Karpas-422 (cell line): ENCODE measurements at regions not wholly inside any gene's neighbourhood (a gene's known extent, or its start where the extent isn't known, plus 50 kb on each side); places are given as distances from the start of the nearest gene placed in this dataset.
"Not testable (repeated sequence)": the region's sequence is repeated elsewhere in the genome, so short reads cannot be mapped to it uniquely, and the experiment has no call there.

Experiments used
- DNase-seq: peaks from one replicate; pipeline ENCODE4 v3.0.0-alpha.2; 2015
- H2AFZ ChIP-seq: fragments of 200-600 bp; sonication (generic); 2 replicates; pipeline ENCODE4 v1.6.1; 2014; ENCODE audit warnings: antibody characterized with exemption, low read length, mixed read lengths
- H3K27ac ChIP-seq: fragments of 200-600 bp; sonication (generic); 2 replicates; pipeline ENCODE4 v1.5.1; 2014; ENCODE audit warnings: mild to moderate bottlenecking, low read length, moderate library complexity
- H3K27me3 ChIP-seq: fragments of 200-600 bp; sonication (generic); 2 replicates; pipeline ENCODE4 v1.6.1; 2014; ENCODE audit warnings: low read length, mixed read lengths
- H3K36me3 ChIP-seq: fragments of 200-600 bp; sonication (generic); 2 replicates; pipeline ENCODE4 v1.6.1; 2014; ENCODE audit warnings: low read length, mixed read lengths; ENCODE audit not compliant: insufficient read depth
- H3K4me1 ChIP-seq: fragments of 200-600 bp; sonication (generic); 2 replicates; pipeline ENCODE4 v1.6.1; 2014; ENCODE audit warnings: mild to moderate bottlenecking, low read length, mixed read lengths
- H3K4me2 ChIP-seq: fragments of 200-600 bp; sonication (generic); 2 replicates; pipeline ENCODE4 v1.6.1; 2014; ENCODE audit warnings: low read length, low read depth, mild to moderate bottlenecking; ENCODE audit not compliant: poor library complexity, severe bottlenecking
- H3K4me3 ChIP-seq: fragments of 200-600 bp; sonication (generic); 2 replicates; pipeline ENCODE4 v1.5.1; 2014; ENCODE audit warnings: mild to moderate bottlenecking, antibody characterized with exemption, low read length, mixed read lengths
- H3K79me2 ChIP-seq: fragments of 200-600 bp; sonication (generic); 2 replicates; pipeline ENCODE4 v1.6.1; 2014; ENCODE audit warnings: mild to moderate bottlenecking, low read length, mixed read lengths
- H3K9ac ChIP-seq: fragments of 200-600 bp; sonication (generic); 2 replicates; pipeline ENCODE4 v1.6.0; 2014; ENCODE audit warnings: low read length
- H3K9me2 ChIP-seq: fragments of 200-600 bp; sonication (generic), shearing (Covaris generic); replicated peaks from 2 replicates; pipeline ENCODE4 v1.6.0; 2014; ENCODE audit warnings: mild to moderate bottlenecking, low read length, moderate library complexity; ENCODE audit not compliant: insufficient read depth
- H3K9me3 ChIP-seq: fragments of 300-700, 200-600 bp; sonication (generic); 2 replicates; pipeline ENCODE4 v1.6.1; 2014; ENCODE audit warnings: low read length, mixed read lengths
- H4K20me1 ChIP-seq: fragments of 200-600 bp; sonication (generic); 2 replicates; pipeline ENCODE4 v1.6.1; 2014; ENCODE audit warnings: mild to moderate bottlenecking, antibody characterized with exemption, low read length, low read depth; ENCODE audit not compliant: insufficient read depth

DNA sequence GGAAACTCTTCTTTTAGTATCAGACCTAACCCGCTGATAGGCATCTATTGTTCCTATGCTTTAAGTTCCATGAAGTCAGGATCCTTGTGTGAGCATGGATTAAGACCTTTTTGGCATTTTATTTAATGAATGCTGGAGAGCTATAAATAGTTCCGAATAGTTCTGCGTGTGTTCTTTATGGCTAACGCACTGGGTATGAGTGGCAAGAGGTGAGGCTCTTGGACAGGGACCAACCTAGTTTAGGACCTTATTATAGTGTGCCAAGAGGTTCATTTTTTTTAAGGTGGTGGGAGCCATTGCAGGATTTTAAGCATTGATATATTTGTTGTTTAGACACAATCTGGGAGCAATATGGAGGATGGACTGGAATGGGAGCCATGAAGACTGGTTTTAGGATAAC lies 71.8 kb downstream of the KPNA2 start:
- Histone ChIP-seq H4K20me1 (no peaks in the 10 kb centered on the region), H3K4me2 (no peak overlapping the region), H3K9me3 (no peaks in the 10 kb centered on the region), H3K9me2 (no peaks in the 10 kb centered on the region), H3K4me1 (peaks cover 17% of the 10 kb centered on the region), H3K36me3 (peaks cover 15% of the 10 kb centered on the region), H3K4me3 (no peak overlapping the region), H2AFZ (no peak overlapping the region), H3K79me2 (peaks cover 90% of the 10 kb centered on the region), H3K9ac (no peak overlapping the region), H3K27ac (no peak overlapping the region), H3K27me3 (no peaks in the 10 kb centered on the region)
- no peak for DNase-seq

DNA sequence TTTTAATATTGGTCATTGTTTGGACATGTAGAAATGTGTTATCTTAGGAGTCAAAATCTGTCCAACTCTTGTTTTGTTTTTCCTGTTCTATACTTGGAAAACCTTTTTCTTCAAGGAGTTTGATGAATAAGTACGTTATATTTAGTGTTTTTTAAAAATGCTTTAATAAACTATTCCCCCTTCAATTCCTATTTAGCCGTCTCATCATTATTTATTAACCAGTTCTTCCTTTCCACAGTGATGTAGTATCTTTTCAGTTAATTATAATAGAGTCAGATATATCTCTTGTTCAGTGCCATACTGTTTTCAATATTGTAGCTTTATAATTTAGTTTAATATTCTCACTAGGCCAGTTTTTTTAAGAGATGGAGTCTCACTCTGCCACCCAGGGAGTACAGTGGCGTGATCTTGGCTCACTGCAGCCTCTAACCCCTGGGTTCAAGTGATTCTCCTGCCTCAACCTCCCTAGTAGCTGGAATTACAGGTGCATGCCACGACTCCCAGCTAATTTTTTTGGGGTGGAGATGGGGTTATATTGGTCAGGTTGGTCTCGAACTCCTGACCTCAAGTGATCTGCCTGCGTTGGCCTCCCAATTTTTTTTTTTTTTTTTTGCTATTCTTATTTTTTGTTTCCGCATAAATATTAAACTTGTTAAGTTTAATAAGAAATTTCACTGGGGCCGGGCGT lies 72.9 kb downstream of the KPNA2 start:
- Histone ChIP-seq H3K4me3 (no peak overlapping the region), H3K9me2 (no peaks in the 10 kb centered on the region), H3K36me3 (peaks cover 15% of the 10 kb centered on the region), H4K20me1 (no peaks in the 10 kb centered on the region), H3K4me2 (no peak overlapping the region), H3K9ac (no peak overlapping the region), H3K79me2 (peaks cover 89% of the 10 kb centered on the region), H3K27me3 (no peaks in the 10 kb centered on the region), H3K4me1 (peaks cover 8% of the 10 kb centered on the region), H3K27ac (no peak overlapping the region), H3K9me3 (no peaks in the 10 kb centered on the region), H2AFZ (no peak overlapping the region)
- no peak for DNase-seq

DNA sequence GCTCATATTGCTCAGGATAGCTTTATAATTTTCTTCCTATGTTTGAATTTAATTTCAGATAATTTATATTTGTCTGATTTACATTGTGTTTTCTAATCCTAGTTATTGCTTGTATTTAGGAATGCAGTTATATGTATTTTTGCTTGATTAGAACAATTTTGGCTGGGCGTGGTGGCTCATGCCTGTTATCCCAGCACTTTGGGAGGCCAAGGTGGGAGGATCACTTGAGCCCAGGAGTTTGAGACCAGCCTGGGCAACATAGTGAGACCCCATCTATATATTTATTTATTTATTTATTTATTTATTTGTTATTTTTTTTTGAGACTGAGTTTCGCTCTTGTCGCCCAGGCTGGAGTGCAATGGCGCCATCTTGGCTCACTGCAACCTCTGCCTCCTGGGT lies 73.9 kb downstream of the KPNA2 start:
- not testable (repeated sequence) for H3K9me3 ChIP-seq, H3K9ac ChIP-seq, H3K4me2 ChIP-seq, H3K4me3 ChIP-seq, H4K20me1 ChIP-seq, H3K27ac ChIP-seq, H3K27me3 ChIP-seq, H3K9me2 ChIP-seq, H2AFZ ChIP-seq, H3K4me1 ChIP-seq, DNase-seq
- Histone ChIP-seq H3K36me3 (peaks cover 20% of the 10 kb centered on the region), H3K79me2 (peaks cover 87% of the 10 kb centered on the region)

DNA sequence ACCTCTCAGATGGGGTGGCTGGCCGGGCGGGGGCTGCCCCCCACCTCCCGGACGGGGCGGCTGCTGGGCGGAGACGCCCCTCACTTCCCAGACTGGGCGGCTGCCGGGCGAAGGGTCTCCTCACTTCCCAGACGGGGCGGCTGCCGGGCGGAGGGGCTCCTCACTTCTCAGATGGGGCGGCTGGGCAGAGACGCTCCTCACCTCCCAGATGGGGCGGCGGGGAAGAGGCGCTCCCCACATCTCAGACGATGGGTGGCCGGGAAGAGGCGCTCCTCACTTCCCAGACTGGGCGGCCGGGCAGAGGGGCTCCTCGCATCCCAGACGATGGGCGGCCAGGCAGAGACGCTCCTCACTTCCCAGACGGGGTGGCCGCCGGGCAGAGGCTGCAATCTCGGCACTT lies 80.7 kb downstream of the KPNA2 start:
- not testable (repeated sequence) for H3K4me3 ChIP-seq, H3K4me1 ChIP-seq, H2AFZ ChIP-seq, H4K20me1 ChIP-seq, H3K9me3 ChIP-seq, DNase-seq, H3K9me2 ChIP-seq, H3K27ac ChIP-seq, H3K9ac ChIP-seq, H3K27me3 ChIP-seq, H3K4me2 ChIP-seq
- Histone ChIP-seq H3K36me3 (peaks cover 15% of the 10 kb centered on the region), H3K79me2 (peaks cover 29% of the 10 kb centered on the region)

DNA sequence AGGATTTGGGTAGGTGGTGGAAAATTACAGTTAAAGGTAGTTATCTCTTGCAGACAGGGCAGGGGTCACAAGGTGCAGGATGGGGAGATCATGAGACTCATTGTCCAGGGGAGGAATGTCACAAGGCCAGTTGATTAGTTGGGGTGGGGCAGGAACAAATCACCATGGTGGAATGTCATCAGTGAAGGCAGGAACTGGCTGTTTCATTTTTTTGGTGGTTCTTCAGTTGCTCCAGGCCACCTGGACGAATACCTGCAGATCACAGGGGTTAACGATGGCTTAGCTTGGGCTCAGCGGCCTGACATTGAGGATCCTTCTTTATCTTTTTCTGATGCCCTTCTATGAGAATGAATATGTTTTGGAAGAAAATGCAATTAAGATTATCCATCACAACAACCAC lies 87.1 kb downstream of the KPNA2 start:
- Histone ChIP-seq H3K9me3 (no peaks in the 10 kb centered on the region), H2AFZ (no peak overlapping the region), H3K9ac (no peak overlapping the region), H3K79me2 (no peaks in the 10 kb centered on the region), H3K27me3 (no peaks in the 10 kb centered on the region), H3K4me1 (peaks cover 19% of the 10 kb centered on the region), H3K4me2 (no peak overlapping the region), H3K27ac (no peak overlapping the region), H3K36me3 (peaks cover 9% of the 10 kb centered on the region), H3K4me3 (no peak overlapping the region), H4K20me1 (no peaks in the 10 kb centered on the region), H3K9me2 (no peaks in the 10 kb centered on the region)
- DNase-seq = no peak

DNA sequence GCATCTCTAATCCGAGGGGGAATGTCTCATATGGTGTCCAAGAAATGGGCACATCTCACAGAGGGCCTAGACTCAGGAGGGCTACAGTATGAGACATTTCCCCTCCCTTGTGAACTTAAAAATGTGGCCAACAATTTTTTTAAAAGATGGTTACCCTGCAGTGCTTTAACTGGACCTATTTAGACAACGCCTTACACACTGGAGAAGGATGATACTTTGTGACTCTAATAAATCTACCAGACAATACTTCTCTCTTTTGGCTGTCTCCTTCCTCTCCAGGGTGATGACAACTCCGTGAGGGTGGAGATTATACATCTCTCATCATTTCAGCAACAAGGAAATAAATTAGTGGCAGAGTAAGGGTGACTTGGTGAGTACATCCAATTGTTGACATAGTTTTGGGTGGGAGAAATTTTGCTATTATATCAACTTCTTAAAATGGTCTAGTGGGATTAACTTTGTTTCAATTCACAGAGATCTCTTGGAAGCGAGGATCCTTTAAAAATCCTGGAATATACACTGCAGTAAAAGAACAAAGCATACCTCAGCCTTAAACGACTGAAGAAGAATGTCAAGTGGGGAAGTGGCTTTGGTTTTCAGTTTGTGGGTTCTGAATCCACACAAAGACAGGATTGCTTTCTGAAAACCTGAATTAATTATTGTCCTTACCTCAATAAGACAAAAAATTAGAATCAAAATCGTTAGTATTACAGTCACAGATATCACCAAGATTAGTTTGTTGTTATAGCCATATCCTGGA lies 89.8 kb downstream of the KPNA2 start:
- Histone ChIP-seq H3K9me2 (no peaks in the 10 kb centered on the region), H3K27ac (no peak overlapping the region), H3K9ac (no peak overlapping the region), H3K79me2 (no peaks in the 10 kb centered on the region), H3K9me3 (no peaks in the 10 kb centered on the region), H3K36me3 (0 out of 2 replicates have a peak, but pooled peaks cover 4% of the 10 kb centered on the region), H3K4me2 (no peak overlapping the region), H3K4me1 (peaks cover 19% of the 10 kb centered on the region), H3K27me3 (no peaks in the 10 kb centered on the region), H4K20me1 (no peaks in the 10 kb centered on the region), H3K4me3 (no peak overlapping the region), H2AFZ (no peak overlapping the region)
- no peak for DNase-seq

DNA sequence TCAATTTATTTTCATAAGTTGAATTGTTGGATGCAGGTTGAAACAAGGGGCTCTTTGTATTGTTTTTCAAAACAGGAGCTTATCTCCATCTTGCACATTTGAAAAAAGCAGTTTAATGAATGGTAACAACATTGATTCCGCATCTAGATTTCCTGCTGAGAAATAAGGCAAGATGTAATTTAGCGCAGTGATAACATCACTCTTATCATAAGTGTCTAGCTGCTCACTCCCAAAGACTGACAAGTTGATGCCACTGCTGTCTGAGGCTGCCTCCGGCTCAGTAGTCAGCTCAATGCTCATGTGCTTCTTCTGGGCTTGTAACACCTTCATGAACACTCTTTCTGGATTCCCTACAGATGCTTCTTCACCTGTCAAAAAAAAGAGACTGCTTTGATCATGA lies 92.4 kb downstream of the KPNA2 start:
- peaks cover 17% of the 10 kb centered on the region for H3K4me1 ChIP-seq
- H3K4me2 ChIP-seq = no peak overlapping the region
- no peak for DNase-seq
- H3K4me3 ChIP-seq = no peak overlapping the region
- no peak overlapping the region for H3K9ac ChIP-seq
- 0 out of 2 replicates have a peak, but pooled peaks cover 3% of the 10 kb centered on the region for H3K36me3 ChIP-seq
- no peaks in the 10 kb centered on the region for H3K27me3 ChIP-seq
- no peak overlapping the region for H3K27ac ChIP-seq
- H3K9me3 ChIP-seq = no peaks in the 10 kb centered on the region
- no peaks in the 10 kb centered on the region for H3K79me2 ChIP-seq
- H4K20me1 ChIP-seq = no peaks in the 10 kb centered on the region
- H2AFZ ChIP-seq = no peak overlapping the region
- H3K9me2 ChIP-seq = no peaks in the 10 kb centered on the region

DNA sequence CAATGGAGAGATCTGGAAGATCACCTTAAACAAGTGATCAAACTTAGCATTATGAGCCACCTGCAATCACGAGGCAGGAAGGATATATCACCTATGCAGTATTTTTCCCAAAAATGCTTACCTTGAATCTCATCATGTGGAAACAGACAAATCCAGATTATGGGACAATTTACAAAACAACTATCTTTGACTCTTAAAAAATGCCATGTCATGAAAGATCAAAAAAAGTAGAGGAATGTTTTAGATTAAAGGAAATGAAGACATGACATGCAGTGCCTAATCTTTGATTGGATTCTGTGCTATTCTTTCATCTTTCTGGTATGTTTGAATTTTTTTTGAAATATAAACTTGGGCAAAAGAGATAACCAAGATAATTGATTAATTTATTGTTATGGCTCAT lies 95.9 kb downstream of the KPNA2 start:
- H3K9me2 ChIP-seq = no peaks in the 10 kb centered on the region
- no peak overlapping the region for H3K4me2 ChIP-seq
- no peak overlapping the region for H2AFZ ChIP-seq
- no peaks in the 10 kb centered on the region for H3K9me3 ChIP-seq
- H3K27me3 ChIP-seq = no peaks in the 10 kb centered on the region
- H3K9ac ChIP-seq = no peak overlapping the region
- H3K4me3 ChIP-seq = no peak overlapping the region
- no peak for DNase-seq
- H3K4me1 ChIP-seq = no peaks in the 10 kb centered on the region
- H4K20me1 ChIP-seq = no peaks in the 10 kb centered on the region
- H3K27ac ChIP-seq = no peak overlapping the region
- no peaks in the 10 kb centered on the region for H3K79me2 ChIP-seq
- H3K36me3 ChIP-seq = 0 out of 2 replicates have a peak, but pooled peaks cover 3% of the 10 kb centered on the region
